MM.1S (cell line): ENCODE measurements at regions not wholly inside any gene's neighbourhood (a gene's known extent, or its start where the extent isn't known, plus 50 kb on each side); places are given as distances from the start of the nearest gene placed in this dataset.

Experiments used
- DNase-seq: peaks from one replicate; pipeline ENCODE4 v3.0.0-alpha.2; 2015
- H2AFZ ChIP-seq: fragments of 300-600 bp; sonication (generic); 2 replicates; pipeline ENCODE4 v1.6.0; 2016; ENCODE audit warnings: antibody characterized with exemption, low read length
- H3F3A ChIP-seq: fragments of 300-600 bp; sonication (generic); 2 replicates; pipeline ENCODE4 v1.6.1; 2016; ENCODE audit warnings: mild to moderate bottlenecking, antibody characterized with exemption, low read length, moderate library complexity, mixed read lengths; ENCODE audit not compliant: insufficient read depth
- H3K27ac ChIP-seq: fragments of 300-600 bp; sonication (generic); 2 replicates; pipeline ENCODE4 v1.5.1; 2016; ENCODE audit warnings: mild to moderate bottlenecking, low read length
- H3K27me3 ChIP-seq: fragments of 300-600 bp; sonication (generic); replicated peaks from 2 replicates; pipeline ENCODE4 v1.6.0; 2016; ENCODE audit warnings: low read length; ENCODE audit not compliant: insufficient read depth
- H3K36me3 ChIP-seq: fragments of 300-600 bp; sonication (generic); replicated peaks from 2 replicates; pipeline ENCODE4 v1.6.1; 2016; ENCODE audit warnings: mild to moderate bottlenecking, low read length, mixed read lengths; ENCODE audit not compliant: insufficient read depth
- H3K4me1 ChIP-seq: fragments of 300-600 bp; sonication (generic); 2 replicates; pipeline ENCODE4 v1.6.1; 2016; ENCODE audit warnings: low read length, mixed read lengths
- H3K4me2 ChIP-seq: fragments of 300-600 bp; sonication (generic); 2 replicates; pipeline ENCODE4 v1.6.0; 2016; ENCODE audit warnings: low read depth, low read length
- H3K4me3 ChIP-seq: fragments of 300-600 bp; sonication (generic); 2 replicates; pipeline ENCODE4 v1.5.1; 2016; ENCODE audit warnings: low read length, mixed read lengths
- H3K79me2 ChIP-seq: fragments of 300-600 bp; sonication (generic); 2 replicates; pipeline ENCODE4 v1.6.1; 2016; ENCODE audit warnings: mixed run types, low read length, mixed read lengths
- H3K9ac ChIP-seq: fragments of 300-600 bp; sonication (generic); 2 replicates; pipeline ENCODE4 v1.6.1; 2016; ENCODE audit warnings: low read length, mixed read lengths
- H3K9me2 ChIP-seq: fragments of 300-600 bp; sonication (generic); replicated peaks from 2 replicates; pipeline ENCODE4 v1.6.1; 2016; ENCODE audit warnings: mild to moderate bottlenecking, low read length, mixed read lengths; ENCODE audit not compliant: insufficient read depth
- H3K9me3 ChIP-seq: fragments of 300-600 bp; sonication (generic); replicated peaks from 2 replicates; pipeline ENCODE4 v1.6.1; 2016; ENCODE audit warnings: mild to moderate bottlenecking, low read length, mixed read lengths; ENCODE audit not compliant: insufficient read depth
- H4K20me1 ChIP-seq: fragments of 300-600 bp; sonication (generic); 2 replicates; pipeline ENCODE4 v1.6.1; 2016; ENCODE audit warnings: mild to moderate bottlenecking, low read length, moderate library complexity, mixed read lengths; ENCODE audit not compliant: insufficient read depth
- EZH2 ChIP-seq: fragments of 300-600 bp; sonication (generic); optimal IDR thresholded peaks from 2 replicates; pipeline ENCODE3; 2017; ENCODE audit warnings: low read depth, mild to moderate bottlenecking, antibody characterized with exemption, low read length, mixed read lengths
- EZH2phosphoT487 ChIP-seq: fragments of 300-600 bp; sonication (generic); IDR thresholded peaks from 2 replicates; pipeline ENCODE4 v1.6.1; 2018; ENCODE audit warnings: antibody characterized with exemption, low read length
- TF ChIP-seq, protein P1 (sequence below): fragments of 300-600 bp; sonication (generic); IDR thresholded peaks from 2 replicates; pipeline ENCODE4 v1.5.1; 2016; ENCODE audit warnings: antibody characterized with exemption, low read length, mixed read lengths

GRCh38 chr14:44353805-44354204 is 153.3 kb downstream of the FSCB start:
- H3K27ac ChIP-seq, result no peak overlapping the region
- H4K20me1 ChIP-seq, result no peaks in the 10 kb centered on the region
- no peak overlapping the region for H3K4me3 ChIP-seq
- no peaks in the 10 kb centered on the region for H3K9me2 ChIP-seq
- H3K4me2 ChIP-seq, result no peak overlapping the region
- no peak overlapping the region for H2AFZ ChIP-seq
- no peaks in the 10 kb centered on the region for H3F3A ChIP-seq
- H3K9ac ChIP-seq, result no peak overlapping the region
- H3K79me2 ChIP-seq, result no peaks in the 10 kb centered on the region
- DNase-seq, result no peak
- H3K9me3 ChIP-seq, result no peaks in the 10 kb centered on the region
- TF ChIP-seq, protein P1, sequence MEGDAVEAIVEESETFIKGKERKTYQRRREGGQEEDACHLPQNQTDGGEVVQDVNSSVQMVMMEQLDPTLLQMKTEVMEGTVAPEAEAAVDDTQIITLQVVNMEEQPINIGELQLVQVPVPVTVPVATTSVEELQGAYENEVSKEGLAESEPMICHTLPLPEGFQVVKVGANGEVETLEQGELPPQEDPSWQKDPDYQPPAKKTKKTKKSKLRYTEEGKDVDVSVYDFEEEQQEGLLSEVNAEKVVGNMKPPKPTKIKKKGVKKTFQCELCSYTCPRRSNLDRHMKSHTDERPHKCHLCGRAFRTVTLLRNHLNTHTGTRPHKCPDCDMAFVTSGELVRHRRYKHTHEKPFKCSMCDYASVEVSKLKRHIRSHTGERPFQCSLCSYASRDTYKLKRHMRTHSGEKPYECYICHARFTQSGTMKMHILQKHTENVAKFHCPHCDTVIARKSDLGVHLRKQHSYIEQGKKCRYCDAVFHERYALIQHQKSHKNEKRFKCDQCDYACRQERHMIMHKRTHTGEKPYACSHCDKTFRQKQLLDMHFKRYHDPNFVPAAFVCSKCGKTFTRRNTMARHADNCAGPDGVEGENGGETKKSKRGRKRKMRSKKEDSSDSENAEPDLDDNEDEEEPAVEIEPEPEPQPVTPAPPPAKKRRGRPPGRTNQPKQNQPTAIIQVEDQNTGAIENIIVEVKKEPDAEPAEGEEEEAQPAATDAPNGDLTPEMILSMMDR, result no peak
- TF ChIP-seq EZH2phosphoT487 (no peak), EZH2 (no peak)
- no peaks in the 10 kb centered on the region for H3K4me1 ChIP-seq
- H3K27me3 ChIP-seq, result no peaks in the 10 kb centered on the region
- no peaks in the 10 kb centered on the region for H3K36me3 ChIP-seq

- Histone ChIP-seq H3K27ac (no peak overlapping the region), H3K9me3 (no peaks in the 10 kb centered on the region), H2AFZ (no peak overlapping the region), H3K27me3 (no peaks in the 10 kb centered on the region), H3F3A (no peaks in the 10 kb centered on the region), H3K9me2 (no peaks in the 10 kb centered on the region), H3K4me1 (no peaks in the 10 kb centered on the region), H3K79me2 (no peaks in the 10 kb centered on the region), H3K9ac (no peak overlapping the region), H4K20me1 (no peaks in the 10 kb centered on the region), H3K36me3 (no peaks in the 10 kb centered on the region), H3K4me3 (no peak overlapping the region), H3K4me2 (no peak overlapping the region)
- TF ChIP-seq EZH2 (no peak), EZH2phosphoT487 (no peak)
- TF ChIP-seq, protein P1, result no peak
- DNase-seq, result no peak
Observed at GRCh38 chr14:44352201-44352600, 154.9 kb downstream of the FSCB start.

DNA sequence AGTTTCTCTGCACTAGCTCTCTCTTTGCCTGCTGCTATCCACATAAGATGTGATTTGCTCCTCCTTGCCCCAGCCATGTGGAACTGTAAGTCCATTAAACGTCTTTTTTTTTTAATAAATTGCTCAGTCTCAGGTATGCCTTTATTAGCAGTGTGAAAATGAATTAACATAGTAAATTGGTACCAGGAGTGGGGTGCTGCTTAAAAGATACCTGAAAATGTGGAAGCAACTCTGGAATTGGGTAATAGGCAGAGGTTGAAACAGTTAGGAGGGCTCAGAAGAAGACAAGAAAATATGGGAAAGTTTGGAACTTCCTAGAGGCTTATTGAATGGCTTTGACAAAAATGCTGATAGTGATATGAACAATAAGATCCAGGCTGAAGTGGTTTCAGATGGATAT is 159.8 kb downstream of the FSCB start:
- DNase-seq, result no peak
- Histone ChIP-seq H3F3A (no peaks in the 10 kb centered on the region), H3K4me2 (no peak overlapping the region), H3K36me3 (no peaks in the 10 kb centered on the region), H2AFZ (no peak overlapping the region), H3K9me2 (no peaks in the 10 kb centered on the region), H3K9ac (no peak overlapping the region), H3K27ac (no peak overlapping the region), H3K27me3 (no peaks in the 10 kb centered on the region), H4K20me1 (no peaks in the 10 kb centered on the region), H3K4me1 (no peaks in the 10 kb centered on the region), H3K9me3 (no peaks in the 10 kb centered on the region), H3K79me2 (no peaks in the 10 kb centered on the region), H3K4me3 (no peak overlapping the region)
- TF ChIP-seq, protein P1, result no peak
- TF ChIP-seq EZH2phosphoT487 (no peak), EZH2 (no peak)
